Cardiac fibroblast (primary cell): ENCODE measurements at regions not wholly inside any gene's neighbourhood (a gene's known extent, or its start where the extent isn't known, plus 50 kb on each side); places are given as distances from the start of the nearest gene placed in this dataset.

Experiments
- DNase-seq, 2 donors: peaks; one replicate each; pipeline versions ENCODE4 v3.0.0 to v3.0.0-alpha.2; 2010; ENCODE audit warnings: low read depth in 2 of 2
- H3K4me3 ChIP-seq, 2 donors: replicated peaks in 1 of 2; 1 replicate in 1 of 2; 2 replicates in 1 of 2; pipeline ENCODE4 v1.5.1; 2011; ENCODE audit warnings: low read depth in 2 of 2, low read length in 2 of 2, mild to moderate bottlenecking in 2 of 2, moderate library complexity in 1 of 2
- TF ChIP-seq, protein P1 (sequence below): IDR thresholded peaks from one replicate; pipeline ENCODE4 v1.5.1; 2011; ENCODE audit warnings: low read depth, mild to moderate bottlenecking, low read length, inconsistent platforms

DNA sequence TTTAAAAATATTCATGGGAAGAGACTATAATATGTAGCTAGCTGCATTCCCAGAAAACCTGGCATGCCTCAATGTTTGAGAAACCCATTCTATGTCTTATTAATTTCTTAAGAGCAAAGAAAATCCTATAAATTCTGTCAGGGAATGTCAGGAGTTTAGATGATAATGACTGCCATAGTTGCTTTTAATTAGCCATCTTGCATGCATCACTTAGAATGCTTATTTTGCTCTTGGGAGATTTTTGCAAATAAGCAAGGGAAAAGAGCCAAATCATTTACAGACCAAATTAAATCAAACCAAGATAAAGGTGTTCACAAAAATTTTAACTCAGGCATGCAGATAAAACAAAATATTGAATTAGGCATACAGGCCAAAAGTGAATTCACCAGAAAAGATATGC, 152.8 kb downstream of the FASLG start:
- TF ChIP-seq, protein P1, sequence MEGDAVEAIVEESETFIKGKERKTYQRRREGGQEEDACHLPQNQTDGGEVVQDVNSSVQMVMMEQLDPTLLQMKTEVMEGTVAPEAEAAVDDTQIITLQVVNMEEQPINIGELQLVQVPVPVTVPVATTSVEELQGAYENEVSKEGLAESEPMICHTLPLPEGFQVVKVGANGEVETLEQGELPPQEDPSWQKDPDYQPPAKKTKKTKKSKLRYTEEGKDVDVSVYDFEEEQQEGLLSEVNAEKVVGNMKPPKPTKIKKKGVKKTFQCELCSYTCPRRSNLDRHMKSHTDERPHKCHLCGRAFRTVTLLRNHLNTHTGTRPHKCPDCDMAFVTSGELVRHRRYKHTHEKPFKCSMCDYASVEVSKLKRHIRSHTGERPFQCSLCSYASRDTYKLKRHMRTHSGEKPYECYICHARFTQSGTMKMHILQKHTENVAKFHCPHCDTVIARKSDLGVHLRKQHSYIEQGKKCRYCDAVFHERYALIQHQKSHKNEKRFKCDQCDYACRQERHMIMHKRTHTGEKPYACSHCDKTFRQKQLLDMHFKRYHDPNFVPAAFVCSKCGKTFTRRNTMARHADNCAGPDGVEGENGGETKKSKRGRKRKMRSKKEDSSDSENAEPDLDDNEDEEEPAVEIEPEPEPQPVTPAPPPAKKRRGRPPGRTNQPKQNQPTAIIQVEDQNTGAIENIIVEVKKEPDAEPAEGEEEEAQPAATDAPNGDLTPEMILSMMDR = no peak
- H3K4me3 ChIP-seq = no peak overlapping the region
- no peak for DNase-seq

DNA sequence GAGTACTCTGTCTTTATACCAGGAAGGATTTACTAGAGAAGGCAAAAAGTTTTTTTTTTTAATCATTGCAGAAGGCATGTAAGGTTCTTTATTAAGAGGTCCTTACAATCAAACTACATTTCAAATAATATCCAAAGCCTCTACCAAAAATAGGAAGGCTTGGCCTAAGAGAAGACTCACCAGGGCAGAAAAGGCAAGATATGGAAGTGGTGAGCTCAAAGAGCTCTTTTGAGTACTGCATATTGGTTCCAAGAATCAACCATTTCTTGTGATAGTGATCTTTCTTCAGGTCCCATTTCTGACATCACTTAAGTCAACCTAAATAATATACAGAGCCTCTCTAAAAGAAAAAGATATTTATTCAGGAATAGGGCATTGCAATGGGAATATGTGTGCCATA, 153.2 kb downstream of the FASLG start:
- H3K4me3 ChIP-seq = no peak overlapping the region
- TF ChIP-seq, protein P1 = no peak
- DNase-seq = no peak

DNA sequence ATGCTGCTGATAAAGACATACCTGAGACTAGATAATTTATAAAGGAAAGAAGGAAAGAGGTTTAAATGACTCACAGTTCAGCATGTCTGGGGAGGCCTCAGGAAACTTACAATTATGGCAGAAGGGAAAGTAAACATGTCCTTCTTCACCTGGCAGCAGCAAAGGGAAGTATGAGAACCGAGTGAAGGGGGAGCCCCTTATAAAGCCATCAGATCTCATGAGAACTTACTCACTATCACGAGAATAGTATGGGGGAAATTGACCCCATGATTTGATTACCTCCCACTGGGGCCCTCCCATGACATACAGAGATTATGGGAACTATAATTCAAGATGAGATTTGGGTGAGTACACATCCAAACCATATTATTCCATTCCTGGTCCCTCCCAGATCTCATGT, 154.4 kb downstream of the FASLG start:
- H3K4me3 ChIP-seq = no peak overlapping the region
- TF ChIP-seq, protein P1 = no peak
- no peak for DNase-seq

DNA sequence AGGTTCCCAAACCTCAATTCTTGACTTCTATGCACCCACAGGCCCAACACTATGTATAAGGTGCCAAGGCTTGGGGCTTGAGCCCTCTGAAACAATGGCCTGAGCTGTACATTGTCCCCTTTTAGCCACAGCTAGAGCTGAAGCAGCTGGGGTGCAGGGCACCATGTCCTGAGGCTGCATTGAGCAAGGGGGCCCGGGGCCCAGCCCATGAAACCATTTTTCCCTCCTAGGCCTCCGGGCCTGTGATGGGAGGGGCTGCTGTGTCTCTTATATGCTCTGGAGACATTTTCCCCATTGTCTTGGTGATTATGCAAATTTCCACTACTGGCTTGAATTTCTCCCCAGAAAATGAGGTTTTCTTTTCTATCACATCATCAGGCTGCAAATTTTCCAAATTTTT, 155.5 kb downstream of the FASLG start:
- no peak overlapping the region for H3K4me3 ChIP-seq
- TF ChIP-seq, protein P1 = no peak
- DNase-seq = no peak

DNA sequence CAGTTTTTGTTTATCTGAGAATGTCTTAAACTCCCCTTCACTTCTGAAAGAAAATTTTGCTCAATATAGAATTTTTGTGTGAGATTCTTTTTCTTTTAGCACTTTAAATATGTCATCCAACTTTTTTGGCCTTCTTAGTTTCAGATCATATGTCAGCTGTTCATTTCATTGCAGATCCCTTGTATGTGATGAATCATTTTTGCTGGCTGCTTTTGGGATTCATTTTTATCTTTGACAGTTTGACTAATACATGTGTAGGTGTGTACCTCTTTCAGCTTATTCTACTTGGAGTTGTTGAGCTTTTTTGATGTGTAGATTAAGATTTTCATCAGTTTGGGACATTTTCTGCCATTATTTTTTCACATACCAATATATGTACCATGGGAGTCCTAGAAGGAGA, 156.8 kb downstream of the FASLG start:
- H3K4me3 ChIP-seq = no peak overlapping the region
- DNase-seq = peak; percentile 18 to 56
- TF ChIP-seq, protein P1 = no peak

DNA sequence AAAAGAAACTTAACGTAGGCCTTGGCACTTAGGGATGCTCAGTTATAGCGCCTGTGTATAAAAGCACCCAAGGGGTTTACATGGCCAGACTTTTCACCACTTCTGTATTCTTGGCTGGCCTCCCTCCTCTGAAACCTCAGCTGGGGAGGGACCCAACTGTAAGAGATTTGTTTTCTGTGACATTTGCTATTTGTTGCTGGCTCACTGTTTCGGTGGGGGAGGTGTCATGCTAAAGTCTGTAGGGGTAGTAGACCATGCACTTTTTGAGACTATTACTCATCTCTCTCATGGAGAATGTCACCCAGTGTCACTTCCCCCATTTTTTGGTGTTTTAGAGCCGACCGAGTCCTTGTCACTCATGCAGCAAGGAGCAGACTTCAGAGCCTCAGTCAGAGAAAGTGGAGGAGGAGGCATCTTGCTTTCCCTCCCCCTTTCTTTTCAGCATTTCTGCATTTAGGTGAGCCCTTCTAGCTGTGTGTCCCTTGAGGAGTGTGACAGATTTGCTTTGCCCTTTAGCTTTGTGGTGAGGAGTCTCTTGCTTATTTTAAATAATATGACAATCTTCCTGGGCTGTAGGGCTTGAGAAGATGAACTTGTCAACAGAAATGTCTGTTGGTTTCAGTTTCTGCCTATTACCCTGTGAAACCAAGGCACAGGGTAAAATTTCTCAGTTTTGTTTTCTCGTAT, 160.1 kb downstream of the FASLG start:
- TF ChIP-seq, protein P1 = no peak
- peak; percentile 26 to 44 for DNase-seq
- H3K4me3 ChIP-seq = no peak overlapping the region

DNA sequence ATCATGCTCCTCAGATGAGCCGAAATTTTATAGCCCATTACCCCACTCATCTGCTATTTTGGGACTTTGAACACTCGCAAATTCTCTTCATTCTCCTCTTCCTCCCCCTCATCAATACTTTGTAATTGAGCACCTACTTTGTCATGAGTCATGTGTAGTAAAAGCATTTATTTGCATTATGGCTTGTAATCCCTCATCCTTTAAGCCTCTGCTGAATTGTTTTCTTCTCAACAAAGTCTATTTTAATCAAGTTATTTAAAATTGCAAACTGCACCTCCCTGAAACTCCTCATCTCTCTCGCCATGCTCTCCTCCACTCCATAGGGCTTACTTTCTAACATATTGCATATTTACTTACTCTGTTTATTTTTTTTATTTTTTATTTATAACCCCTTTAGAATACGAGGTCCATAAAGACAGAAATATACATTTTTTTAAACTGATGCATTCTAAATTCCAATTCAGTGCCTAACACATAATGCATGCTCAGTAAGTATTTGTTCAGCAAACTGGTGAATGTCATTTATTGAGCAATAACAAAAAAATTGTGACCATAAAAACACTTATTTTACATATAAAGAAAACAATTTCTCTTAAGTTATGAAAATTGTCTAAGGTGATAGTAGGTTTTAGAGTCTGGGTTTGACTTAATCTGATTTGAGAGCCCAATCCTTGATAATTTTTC, 161.7 kb downstream of the FASLG start:
- TF ChIP-seq, protein P1 = no peak
- peak in 1 of 2 donors; percentile 53 for DNase-seq
- H3K4me3 ChIP-seq = no peak overlapping the region
